ENCODE measurements at regions not wholly inside any gene's neighbourhood (a gene's known extent, or its start where the extent isn't known, plus 50 kb on each side); places are given as distances from the start of the nearest gene placed in this dataset.

GRCh38 chrX:79645749-79646148, 278.6 kb upstream of the ITM2A start:
- DNase-seq (no peak), ATAC-seq (no peak)
- intact Hi-C loops (cut with DNase I) = no loop called here
- no peaks in the 10 kb centered on the region for H3K36me3 ChIP-seq
- no peaks in the 10 kb centered on the region for H3K4me1 ChIP-seq
- H3K9me3 ChIP-seq = no peaks in the 10 kb centered on the region
- no peak overlapping the region for H3K27ac ChIP-seq
- H3K27me3 ChIP-seq = no peaks in the 10 kb centered on the region
- TF ChIP-seq CTCF (IDR thresholded peaks at IDR 0.05) = no peak
- no peak overlapping the region for H3K4me3 ChIP-seq

- Histone ChIP-seq H3K9me3 (no peaks in the 10 kb centered on the region), H3K4me1 (no peaks in the 10 kb centered on the region), H3K27ac (no peak overlapping the region), H3K36me3 (no peaks in the 10 kb centered on the region), H3K4me3 (no peak overlapping the region), H3K27me3 (no peaks in the 10 kb centered on the region)
- intact Hi-C loops (cut with DNase I) = no loop called here
- no peak for TF ChIP-seq CTCF (IDR thresholded peaks at IDR 0.05)
- no peak for DNase-seq
- no peak for ATAC-seq
Measured at GRCh38 chrX:79631526-79631925, 264.4 kb upstream of the ITM2A start.

- no peak for ATAC-seq
- TF ChIP-seq CTCF (IDR thresholded peaks at IDR 0.05) = no peak
- intact Hi-C loops (cut with DNase I) = no loop called here
Measured at GRCh38 chrX:79630033-79631009, 263.2 kb upstream of the ITM2A start.

GRCh38 chrX:79623098-79623762, 256.1 kb upstream of the ITM2A start:
- H3K4me3 ChIP-seq = no peak overlapping the region
- no peak for TF ChIP-seq CTCF (IDR thresholded peaks at IDR 0.05)
- no peak for ATAC-seq
- no peak overlapping the region for H3K27ac ChIP-seq
- DNase-seq = no peak
- no peaks in the 10 kb centered on the region for H3K4me1 ChIP-seq
- intact Hi-C loops (cut with DNase I) = no loop called here
- H3K9me3 ChIP-seq = no peaks in the 10 kb centered on the region
- H3K36me3 ChIP-seq = no peaks in the 10 kb centered on the region
- no peaks in the 10 kb centered on the region for H3K27me3 ChIP-seq

More at GRCh38 chrX:79630033-79631009, 263.2 kb upstream of the ITM2A start:
- Histone ChIP-seq H3K27ac (no peak overlapping the region), H3K4me3 (no peak overlapping the region), H3K27me3 (no peaks in the 10 kb centered on the region), H3K9me3 (no peaks in the 10 kb centered on the region), H3K4me1 (no peaks in the 10 kb centered on the region), H3K36me3 (no peaks in the 10 kb centered on the region)
- no peak for DNase-seq

- no peak for ATAC-seq
- H3K4me3 ChIP-seq = no peak overlapping the region
- DNase-seq = no peak
- H3K27me3 ChIP-seq = no peaks in the 10 kb centered on the region
- no peaks in the 10 kb centered on the region for H3K9me3 ChIP-seq
- no peaks in the 10 kb centered on the region for H3K36me3 ChIP-seq
- intact Hi-C loops (cut with DNase I) = no loop called here
- no peak for TF ChIP-seq CTCF (IDR thresholded peaks at IDR 0.05)
- no peaks in the 10 kb centered on the region for H3K4me1 ChIP-seq
- no peak overlapping the region for H3K27ac ChIP-seq
Measured at GRCh38 chrX:79618280-79618679, 251.1 kb upstream of the ITM2A start.
